HFF-Myc (cell line): ENCODE measurements at regions not wholly inside any gene's neighbourhood (a gene's known extent, or its start where the extent isn't known, plus 50 kb on each side); places are given as distances from the start of the nearest gene placed in this dataset.

Source experiments
- DNase-seq: peaks from one replicate; pipeline ENCODE4 v3.0.0-alpha.2; 2011; ENCODE audit warnings: low read depth; ENCODE audit errors: extremely low read depth
- H3K4me3 ChIP-seq: replicated peaks from 2 replicates; pipeline ENCODE4 v1.5.1; 2011; ENCODE audit warnings: low read depth, mild to moderate bottlenecking, control low read depth, low read length
- TF ChIP-seq, protein P1 (sequence below): IDR thresholded peaks from 2 replicates; pipeline ENCODE4 v1.5.1; 2012; ENCODE audit warnings: mild to moderate bottlenecking, low read depth, low read length, control low read depth; ENCODE audit errors: missing control alignments

DNA sequence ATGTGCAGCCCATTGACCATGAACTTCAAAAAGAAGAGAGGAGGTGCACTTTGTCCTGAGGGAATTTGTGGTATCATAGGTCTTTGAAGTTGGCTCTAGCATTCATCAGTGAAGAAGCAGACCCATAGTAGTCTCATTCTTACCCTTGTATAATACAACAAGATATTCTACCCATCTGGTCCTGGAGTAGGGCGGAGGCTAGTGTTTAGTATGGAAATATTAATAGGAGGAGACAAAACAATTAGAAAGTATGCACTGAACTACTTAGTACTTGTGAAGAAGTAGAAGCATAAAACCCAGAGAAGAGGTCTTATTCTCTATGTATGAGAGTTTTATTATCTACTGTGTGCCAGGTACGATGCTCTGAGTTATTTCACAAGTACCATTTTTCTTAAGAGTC lies 189.0 kb downstream of the AASDH start:
- no peak for DNase-seq
- no peak overlapping the region for H3K4me3 ChIP-seq
- TF ChIP-seq, protein P1, sequence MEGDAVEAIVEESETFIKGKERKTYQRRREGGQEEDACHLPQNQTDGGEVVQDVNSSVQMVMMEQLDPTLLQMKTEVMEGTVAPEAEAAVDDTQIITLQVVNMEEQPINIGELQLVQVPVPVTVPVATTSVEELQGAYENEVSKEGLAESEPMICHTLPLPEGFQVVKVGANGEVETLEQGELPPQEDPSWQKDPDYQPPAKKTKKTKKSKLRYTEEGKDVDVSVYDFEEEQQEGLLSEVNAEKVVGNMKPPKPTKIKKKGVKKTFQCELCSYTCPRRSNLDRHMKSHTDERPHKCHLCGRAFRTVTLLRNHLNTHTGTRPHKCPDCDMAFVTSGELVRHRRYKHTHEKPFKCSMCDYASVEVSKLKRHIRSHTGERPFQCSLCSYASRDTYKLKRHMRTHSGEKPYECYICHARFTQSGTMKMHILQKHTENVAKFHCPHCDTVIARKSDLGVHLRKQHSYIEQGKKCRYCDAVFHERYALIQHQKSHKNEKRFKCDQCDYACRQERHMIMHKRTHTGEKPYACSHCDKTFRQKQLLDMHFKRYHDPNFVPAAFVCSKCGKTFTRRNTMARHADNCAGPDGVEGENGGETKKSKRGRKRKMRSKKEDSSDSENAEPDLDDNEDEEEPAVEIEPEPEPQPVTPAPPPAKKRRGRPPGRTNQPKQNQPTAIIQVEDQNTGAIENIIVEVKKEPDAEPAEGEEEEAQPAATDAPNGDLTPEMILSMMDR = no peak

DNA sequence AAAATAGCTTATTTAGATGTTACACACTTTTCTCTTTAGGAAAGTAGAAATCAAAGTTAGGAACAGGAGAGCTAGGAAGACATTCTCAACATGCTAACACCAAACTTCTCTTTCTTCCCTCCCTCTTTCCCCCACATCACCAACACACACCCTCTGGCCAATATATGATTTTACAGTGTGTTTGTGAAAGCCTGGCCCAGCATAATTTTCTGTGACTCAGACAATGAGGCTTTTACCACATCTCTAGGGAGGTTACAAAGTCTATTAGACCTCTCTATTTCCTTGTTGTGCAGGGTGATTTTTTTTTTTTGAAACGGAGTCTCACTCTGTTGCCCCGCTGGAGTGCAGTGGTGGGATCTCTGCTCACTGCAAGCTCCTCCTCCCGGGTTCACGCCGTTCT lies 189.9 kb downstream of the AASDH start:
- no peak overlapping the region for H3K4me3 ChIP-seq
- no peak for DNase-seq
- TF ChIP-seq, protein P1 = no peak

- H3K4me3 ChIP-seq = no peak overlapping the region
- TF ChIP-seq, protein P1 = no peak
- no peak for DNase-seq
These were observed 192.3 kb downstream of the AASDH start for GRCh38 chr4:56195025-56195424.

DNA sequence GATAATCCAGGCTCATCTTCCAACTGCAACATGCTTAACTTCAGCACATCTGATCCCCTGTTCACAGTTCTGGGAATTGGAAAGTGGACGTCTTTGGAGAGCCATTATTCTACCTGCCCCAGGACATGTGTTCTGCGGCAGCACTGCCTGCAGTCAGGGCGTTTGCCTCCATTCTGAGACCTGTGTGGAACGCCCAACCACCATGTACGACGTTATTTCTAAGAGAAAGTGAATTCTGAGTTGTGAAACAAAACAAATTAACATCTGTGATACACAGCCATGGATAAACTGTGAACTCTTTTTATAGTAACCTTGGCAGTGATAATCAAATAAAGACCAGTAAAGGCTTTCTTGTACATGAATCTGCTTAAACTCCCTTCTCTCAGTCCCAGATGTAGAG lies 195.8 kb downstream of the AASDH start:
- DNase-seq = no peak
- TF ChIP-seq, protein P1 = no peak
- H3K4me3 ChIP-seq = no peak overlapping the region

DNA sequence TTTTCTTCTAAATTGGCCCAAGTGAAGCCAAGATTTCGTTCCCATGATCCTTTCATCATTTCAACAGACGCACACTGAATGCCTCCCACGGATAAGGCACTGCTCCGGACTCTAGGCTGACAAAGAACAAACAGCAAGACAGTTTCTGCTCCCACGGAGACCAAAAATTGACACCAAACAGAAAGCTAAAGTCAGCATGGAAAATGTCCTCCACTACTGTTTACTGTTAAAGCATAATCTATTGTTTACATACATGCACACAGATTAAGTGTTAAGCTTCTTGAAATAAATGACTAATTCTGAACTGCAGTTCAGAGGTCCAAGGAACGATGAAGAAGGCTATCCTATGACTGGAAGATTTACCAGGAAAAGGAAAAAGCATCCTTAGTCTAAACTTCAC lies 199.6 kb downstream of the AASDH start:
- TF ChIP-seq, protein P1 = no peak
- H3K4me3 ChIP-seq = no peak overlapping the region
- DNase-seq = no peak

DNA sequence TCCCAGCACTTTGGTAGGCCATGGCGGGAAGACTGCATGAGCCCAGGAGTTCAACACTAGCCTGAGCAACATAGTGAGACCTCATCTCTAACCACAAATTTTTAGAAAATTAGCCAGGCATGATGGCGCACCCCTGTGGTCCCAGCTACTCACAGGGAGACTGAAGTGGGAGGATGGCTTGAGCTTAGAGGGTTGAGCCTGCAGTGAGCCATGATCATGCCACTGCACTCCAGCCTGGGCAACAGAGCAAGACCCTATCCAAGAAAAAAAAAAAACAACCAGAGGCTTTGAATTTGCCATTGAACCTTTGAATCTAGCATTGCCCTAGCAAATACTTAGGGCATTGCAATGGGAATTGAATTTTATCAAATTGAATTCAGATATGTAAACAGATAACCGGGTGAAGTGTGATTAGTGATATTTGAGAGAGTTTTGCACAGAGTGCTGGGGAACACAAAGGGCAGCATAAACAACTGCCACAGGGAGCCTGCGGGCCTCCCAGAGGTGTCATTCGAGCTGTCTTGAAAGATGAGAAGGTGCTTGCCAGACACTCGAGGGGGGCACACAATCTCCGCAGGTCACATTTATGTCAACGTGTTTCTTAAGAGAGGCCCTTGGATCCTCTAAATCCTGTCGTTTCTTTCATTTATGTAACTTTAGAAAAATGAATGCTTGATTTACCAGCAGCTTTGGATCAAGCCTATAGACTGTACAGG lies 200.3 kb downstream of the AASDH start:
- DNase-seq = no peak
- H3K4me3 ChIP-seq = no peak overlapping the region
- TF ChIP-seq, protein P1 = no peak

- TF ChIP-seq, protein P1 = no peak
- DNase-seq = no peak
- H3K4me3 ChIP-seq = no peak overlapping the region
These were observed 201.4 kb downstream of the AASDH start for GRCh38 chr4:56185901-56186300.
